Right lobe of liver (tissue), 6 donors: ENCODE measurements at regions not wholly inside any gene's neighbourhood (a gene's known extent, or its start where the extent isn't known, plus 50 kb on each side); places are given as distances from the start of the nearest gene placed in this dataset.

Source experiments
- ATAC-seq, 4 donors: fragments of 200-7000 bp; cut with Tn5 transposase; one replicate each; pipeline ENCODE4 v1.9.1; 2020; ENCODE audit warnings: mild to moderate bottlenecking in 4 of 4, moderate library complexity in 4 of 4
- DNase-seq, 3 donors: peaks; one replicate each; pipeline ENCODE4 v3.0.0-alpha.2; 2020
- H3K27ac ChIP-seq, 3 donors: fragments of 200-600 bp; one replicate each; pipeline ENCODE4 v1.8.0; 2022
- H3K27me3 ChIP-seq, 2 donors: fragments of 200-600 bp; one replicate each; pipeline ENCODE4 v1.8.0; 2022
- H3K36me3 ChIP-seq, 4 donors: fragments of 200-600 bp; sonication (generic) in 1 of 4; one replicate each; pipeline versions ENCODE4 v1.5.1 to v1.8.0; 2017 to 2022; ENCODE audit warnings: control low read depth in 1 of 4
- H3K4me1 ChIP-seq, 4 donors: fragments of 200-600 bp; sonication (generic) in 1 of 4; one replicate each; pipeline versions ENCODE4 v1.5.1 to v1.8.0; 2017 to 2022; ENCODE audit warnings: control low read depth in 1 of 4
- H3K4me3 ChIP-seq, 3 donors: fragments of 200-600 bp; one replicate each; pipeline ENCODE4 v1.8.0; 2022
- H3K9me3 ChIP-seq, 4 donors: fragments of 200-600 bp; sonication (generic) in 1 of 4; one replicate each; pipeline versions ENCODE4 v1.5.1 to v1.8.0; 2017 to 2022; ENCODE audit warnings: control low read depth in 1 of 4
- POLR2A ChIP-seq: fragments of 450-650 bp; IDR thresholded peaks from one replicate; pipeline ENCODE4 v1.6.1; 2017; ENCODE audit warnings: antibody characterized with exemption, mild to moderate bottlenecking
- WGBS: methylation state at CpG from one replicate; pipeline ENCODE4 v1.1.6; 2018; ENCODE audit warnings: low coverage, low lambda C conversion rate; ENCODE audit not compliant: insufficient coverage; ENCODE audit errors: missing lambda C conversion rate; 5-methylcytosine and 5-hydroxymethylcytosine counted together
- intact Hi-C, 2 donors: fragments of 100-400 bp; cut with DNase I; formaldehyde crosslinking; loops; one replicate each; pipeline versions ENCODE4 v1.11.2 to v1.14.1; 2022
- TF ChIP-seq, protein P1 (sequence below), 4 donors: fragments of 200-600 bp in 3 of 4; fragments of 450-650 bp in 1 of 4; IDR thresholded peaks; one replicate each; pipeline versions ENCODE4 v1.5.1 to v1.8.0; 2016 to 2022; ENCODE audit warnings: antibody characterized with exemption in 4 of 4, mild to moderate bottlenecking in 2 of 4
- donor health status: DM: no; HTN: yes; CAD: no.
- donor health status: DM: no; HTN: no; CAD: no.
- donor health status: DM: no; HTN: no; CAD: no.
- donor health status: DM: no; HTN: yes; CAD: no.
- donor health status: DM: no; HTN: yes; CAD: no.

GRCh38 chr3:99576904-99577559, 61.4 kb upstream of the COL8A1 start:
- intact Hi-C loops: no loop called here
- Histone ChIP-seq H3K4me1 (no peaks in the 10 kb centered on the region), H3K27ac (no peak overlapping the region), H3K4me3 (no peak overlapping the region), H3K36me3 (no peaks in the 10 kb centered on the region), H3K27me3 (no peaks in the 10 kb centered on the region), H3K9me3 (no peaks in the 10 kb centered on the region)
- TF ChIP-seq, protein P1, sequence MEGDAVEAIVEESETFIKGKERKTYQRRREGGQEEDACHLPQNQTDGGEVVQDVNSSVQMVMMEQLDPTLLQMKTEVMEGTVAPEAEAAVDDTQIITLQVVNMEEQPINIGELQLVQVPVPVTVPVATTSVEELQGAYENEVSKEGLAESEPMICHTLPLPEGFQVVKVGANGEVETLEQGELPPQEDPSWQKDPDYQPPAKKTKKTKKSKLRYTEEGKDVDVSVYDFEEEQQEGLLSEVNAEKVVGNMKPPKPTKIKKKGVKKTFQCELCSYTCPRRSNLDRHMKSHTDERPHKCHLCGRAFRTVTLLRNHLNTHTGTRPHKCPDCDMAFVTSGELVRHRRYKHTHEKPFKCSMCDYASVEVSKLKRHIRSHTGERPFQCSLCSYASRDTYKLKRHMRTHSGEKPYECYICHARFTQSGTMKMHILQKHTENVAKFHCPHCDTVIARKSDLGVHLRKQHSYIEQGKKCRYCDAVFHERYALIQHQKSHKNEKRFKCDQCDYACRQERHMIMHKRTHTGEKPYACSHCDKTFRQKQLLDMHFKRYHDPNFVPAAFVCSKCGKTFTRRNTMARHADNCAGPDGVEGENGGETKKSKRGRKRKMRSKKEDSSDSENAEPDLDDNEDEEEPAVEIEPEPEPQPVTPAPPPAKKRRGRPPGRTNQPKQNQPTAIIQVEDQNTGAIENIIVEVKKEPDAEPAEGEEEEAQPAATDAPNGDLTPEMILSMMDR (IDR thresholded peaks at IDR 0.05): no peak
- 44% methylated on average over 4 of the region's 4 CpGs for WGBS
- ATAC-seq: no peak
- DNase-seq: no peak

GRCh38 chr3:99575683-99576082, 62.7 kb upstream of the COL8A1 start:
- Histone ChIP-seq H3K27me3 (no peaks in the 10 kb centered on the region), H3K36me3 (no peaks in the 10 kb centered on the region), H3K4me1 (no peaks in the 10 kb centered on the region), H3K9me3 (no peaks in the 10 kb centered on the region), H3K4me3 (no peak overlapping the region), H3K27ac (no peak overlapping the region)
- intact Hi-C loops: no loop called here
- ATAC-seq (no peak), DNase-seq (no peak)
- 51% methylated on average over 2 of the region's 2 CpGs for WGBS
- TF ChIP-seq, protein P1 (IDR thresholded peaks at IDR 0.05): no peak
- TF ChIP-seq POLR2A: no peak

GRCh38 chr3:99570061-99570460, 68.3 kb upstream of the COL8A1 start:
- no peaks in the 10 kb centered on the region for H3K27me3 ChIP-seq
- H3K36me3 ChIP-seq: no peaks in the 10 kb centered on the region
- TF ChIP-seq, protein P1 (IDR thresholded peaks at IDR 0.05): no peak
- TF ChIP-seq POLR2A: no peak
- 8% methylated on average over 1 of the region's 1 CpG for WGBS
- no peak overlapping the region for H3K27ac ChIP-seq
- DNase-seq (no peak), ATAC-seq (no peak)
- intact Hi-C loops: no loop called here
- peaks cover 0 to 3% (median 0%) of the 10 kb centered on the region in 4 donors for H3K9me3 ChIP-seq
- no peaks in the 10 kb centered on the region for H3K4me1 ChIP-seq
- H3K4me3 ChIP-seq: no peak overlapping the region

DNA sequence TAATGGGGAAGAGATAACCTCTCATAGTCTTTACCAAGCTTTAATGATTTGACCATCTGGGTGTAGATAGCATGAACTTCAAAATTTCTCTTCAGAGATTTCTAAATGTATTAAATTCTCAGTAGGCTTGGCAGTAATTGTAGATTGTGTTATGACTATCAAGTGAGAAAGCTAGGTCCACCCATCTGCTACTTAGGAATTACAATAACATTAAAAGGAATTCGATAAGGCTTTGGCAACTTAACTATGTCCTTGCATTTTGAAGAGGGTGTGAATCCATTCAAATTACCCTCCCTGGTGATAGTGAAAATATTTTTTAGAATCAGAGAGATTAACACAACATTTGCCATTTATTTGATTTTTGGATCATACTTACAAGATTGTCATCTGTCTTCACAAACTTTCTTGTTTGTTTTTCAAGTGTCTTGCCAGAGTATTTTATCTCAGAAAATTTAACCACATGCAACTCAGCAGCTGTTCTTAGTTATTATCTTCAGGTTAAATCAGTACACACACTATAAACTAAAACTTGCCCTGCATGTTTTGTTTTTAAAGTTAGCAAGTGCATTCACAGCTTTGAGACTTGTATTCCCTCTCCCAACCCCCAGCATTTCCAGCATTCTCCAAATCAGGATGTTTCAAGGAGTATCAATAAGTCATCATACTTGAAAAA, 69.6 kb upstream of the COL8A1 start:
- no peak overlapping the region for H3K4me3 ChIP-seq
- no peak overlapping the region for H3K27ac ChIP-seq
- 40% methylated on average over 1 of the region's 1 CpG for WGBS
- no peaks in the 10 kb centered on the region for H3K4me1 ChIP-seq
- H3K9me3 ChIP-seq: peaks cover 0 to 3% (median 0%) of the 10 kb centered on the region in 4 donors
- no peak for DNase-seq
- intact Hi-C loops: no loop called here
- no peak for ATAC-seq
- TF ChIP-seq, protein P1 (IDR thresholded peaks at IDR 0.05): no peak
- no peak for TF ChIP-seq POLR2A
- no peaks in the 10 kb centered on the region for H3K36me3 ChIP-seq
- H3K27me3 ChIP-seq: no peaks in the 10 kb centered on the region
